ENCODE measurements at regions not wholly inside any gene's neighbourhood (a gene's known extent, or its start where the extent isn't known, plus 50 kb on each side); places are given as distances from the start of the nearest gene placed in this dataset.

DNA sequence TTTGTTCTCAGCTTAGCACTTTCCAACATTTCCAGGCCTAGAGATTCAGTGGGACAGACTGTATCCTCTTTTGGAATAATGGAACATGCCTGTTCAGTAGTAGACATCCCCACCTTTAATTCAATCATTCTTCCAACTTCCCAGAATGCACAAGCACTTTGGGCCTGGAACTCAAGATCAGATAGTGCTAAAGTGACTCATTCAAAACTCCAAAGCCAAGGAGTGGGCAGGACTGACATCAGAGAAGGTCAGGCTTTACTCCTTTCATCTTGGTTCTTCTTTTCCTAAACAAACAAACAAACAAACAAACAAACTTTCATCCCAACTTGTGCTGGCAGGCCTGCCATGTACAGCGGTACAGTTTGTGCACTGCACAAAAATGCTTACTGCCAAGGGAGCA, 172.0 kb downstream of the AXIN2 start:
- no peak for DNase-seq (ENCODE audit: low spot score)
- in situ Hi-C loops (cut with MboI; ENCODE audit: low sequenced_read_pairs, unreplicated experiment): no loop called here
- TF ChIP-seq, protein P1, sequence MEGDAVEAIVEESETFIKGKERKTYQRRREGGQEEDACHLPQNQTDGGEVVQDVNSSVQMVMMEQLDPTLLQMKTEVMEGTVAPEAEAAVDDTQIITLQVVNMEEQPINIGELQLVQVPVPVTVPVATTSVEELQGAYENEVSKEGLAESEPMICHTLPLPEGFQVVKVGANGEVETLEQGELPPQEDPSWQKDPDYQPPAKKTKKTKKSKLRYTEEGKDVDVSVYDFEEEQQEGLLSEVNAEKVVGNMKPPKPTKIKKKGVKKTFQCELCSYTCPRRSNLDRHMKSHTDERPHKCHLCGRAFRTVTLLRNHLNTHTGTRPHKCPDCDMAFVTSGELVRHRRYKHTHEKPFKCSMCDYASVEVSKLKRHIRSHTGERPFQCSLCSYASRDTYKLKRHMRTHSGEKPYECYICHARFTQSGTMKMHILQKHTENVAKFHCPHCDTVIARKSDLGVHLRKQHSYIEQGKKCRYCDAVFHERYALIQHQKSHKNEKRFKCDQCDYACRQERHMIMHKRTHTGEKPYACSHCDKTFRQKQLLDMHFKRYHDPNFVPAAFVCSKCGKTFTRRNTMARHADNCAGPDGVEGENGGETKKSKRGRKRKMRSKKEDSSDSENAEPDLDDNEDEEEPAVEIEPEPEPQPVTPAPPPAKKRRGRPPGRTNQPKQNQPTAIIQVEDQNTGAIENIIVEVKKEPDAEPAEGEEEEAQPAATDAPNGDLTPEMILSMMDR (IDR thresholded peaks at IDR 0.05; ENCODE audit: borderline replicate concordance, control extremely low read depth, extremely low read depth, insufficient read depth, missing control alignments): no peak

DNA sequence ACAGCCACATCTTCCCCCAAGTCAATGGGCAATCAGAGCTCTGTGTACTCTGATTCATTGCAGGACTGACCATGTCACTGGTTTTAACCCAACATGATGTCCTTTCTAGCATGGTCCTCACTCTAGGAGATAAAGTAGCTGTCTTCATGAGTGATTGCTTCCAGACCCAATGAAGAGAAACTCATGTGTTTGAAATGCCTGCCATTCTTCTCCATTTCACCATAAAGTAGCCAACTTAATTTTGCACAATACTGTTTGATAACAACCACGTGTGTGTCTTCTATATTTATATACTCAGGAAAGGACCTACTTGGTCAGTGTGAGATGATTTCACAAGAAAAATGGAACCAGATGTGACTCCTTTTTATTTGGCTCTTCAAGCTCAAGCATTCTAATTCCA, 172.5 kb downstream of the AXIN2 start:
- no peak for DNase-seq (ENCODE audit: low spot score)
- in situ Hi-C loops (cut with MboI; ENCODE audit: low sequenced_read_pairs, unreplicated experiment): no loop called here
- TF ChIP-seq, protein P1 (IDR thresholded peaks at IDR 0.05; ENCODE audit: borderline replicate concordance, control extremely low read depth, extremely low read depth, insufficient read depth, missing control alignments): no peak

- no peak for DNase-seq (ENCODE audit: low spot score)
- TF ChIP-seq, protein P1 (IDR thresholded peaks at IDR 0.05; ENCODE audit: borderline replicate concordance, control extremely low read depth, extremely low read depth, insufficient read depth, missing control alignments): no peak
- in situ Hi-C loops (cut with MboI; ENCODE audit: low sequenced_read_pairs, unreplicated experiment): no loop called here
These were observed 174.1 kb downstream of the AXIN2 start for GRCh38 chr17:65387322-65387721.

DNA sequence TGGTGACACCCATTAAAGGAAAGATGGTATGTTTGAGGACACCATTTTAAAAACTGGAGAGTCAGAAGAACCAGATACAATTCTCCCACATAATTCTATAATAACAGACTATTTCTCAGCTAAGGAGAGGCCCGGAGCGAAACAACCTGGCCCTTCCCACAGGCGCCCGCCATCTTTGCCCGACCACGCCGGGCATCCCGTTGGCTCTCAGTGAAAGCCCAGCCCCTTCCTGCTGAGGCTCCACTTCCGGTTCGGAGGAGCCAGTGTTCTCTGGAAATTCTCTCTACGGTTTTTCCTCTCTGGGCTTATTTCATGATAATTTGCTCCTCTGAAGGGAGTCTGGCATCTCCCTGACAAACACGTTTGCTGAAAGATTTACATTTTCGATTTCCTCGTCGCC, 175.7 kb downstream of the AXIN2 start:
- in situ Hi-C loops (cut with MboI; ENCODE audit: low sequenced_read_pairs, unreplicated experiment): no loop called here
- TF ChIP-seq, protein P1 (IDR thresholded peaks at IDR 0.05; ENCODE audit: borderline replicate concordance, control extremely low read depth, extremely low read depth, insufficient read depth, missing control alignments): no peak
- no peak for DNase-seq (ENCODE audit: low spot score)

GRCh38 chr17:65385071-65385470, 176.4 kb downstream of the AXIN2 start:
- in situ Hi-C loops (cut with MboI; ENCODE audit: low sequenced_read_pairs, unreplicated experiment): no loop called here
- TF ChIP-seq, protein P1 (IDR thresholded peaks at IDR 0.05; ENCODE audit: borderline replicate concordance, control extremely low read depth, extremely low read depth, insufficient read depth, missing control alignments): no peak
- DNase-seq (ENCODE audit: low spot score): no peak

DNA sequence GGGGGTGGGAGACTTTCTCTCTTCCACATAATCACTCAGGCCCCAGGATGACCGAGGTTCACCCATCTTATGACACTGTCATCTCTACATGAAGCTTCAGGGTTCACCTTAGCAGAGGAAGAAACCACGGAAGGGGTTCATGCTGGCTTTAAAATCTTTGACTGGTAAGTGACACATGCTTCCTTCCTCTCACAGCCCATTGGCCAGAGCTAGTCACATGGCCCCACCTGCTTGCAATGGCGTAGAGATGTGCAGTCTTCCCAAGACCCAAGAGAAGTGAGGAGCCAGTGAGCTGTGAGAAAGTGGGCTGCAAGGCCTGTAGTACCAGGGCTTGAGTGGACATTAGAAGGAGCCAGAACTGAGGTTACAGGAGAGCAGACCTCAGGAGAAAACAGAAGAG, 180.3 kb downstream of the AXIN2 start:
- in situ Hi-C loops (cut with MboI; ENCODE audit: low sequenced_read_pairs, unreplicated experiment): no loop called here
- DNase-seq (ENCODE audit: low spot score): no peak
- TF ChIP-seq, protein P1 (IDR thresholded peaks at IDR 0.05; ENCODE audit: borderline replicate concordance, control extremely low read depth, extremely low read depth, insufficient read depth, missing control alignments): no peak

GRCh38 chr17:65374966-65375365, 186.5 kb downstream of the AXIN2 start:
- in situ Hi-C loops (cut with MboI; ENCODE audit: low sequenced_read_pairs, unreplicated experiment): no loop called here

More at GRCh38 chr17:65374966-65375365, 186.5 kb downstream of the AXIN2 start:
- TF ChIP-seq, protein P1 (IDR thresholded peaks at IDR 0.05; ENCODE audit: borderline replicate concordance, control extremely low read depth, extremely low read depth, insufficient read depth, missing control alignments): no peak
- no peak for DNase-seq (ENCODE audit: low spot score)

Measured in GM13976 (cell line).